ENCODE measurements at regions not wholly inside any gene's neighbourhood (a gene's known extent, or its start where the extent isn't known, plus 50 kb on each side); places are given as distances from the start of the nearest gene placed in this dataset.

DNA sequence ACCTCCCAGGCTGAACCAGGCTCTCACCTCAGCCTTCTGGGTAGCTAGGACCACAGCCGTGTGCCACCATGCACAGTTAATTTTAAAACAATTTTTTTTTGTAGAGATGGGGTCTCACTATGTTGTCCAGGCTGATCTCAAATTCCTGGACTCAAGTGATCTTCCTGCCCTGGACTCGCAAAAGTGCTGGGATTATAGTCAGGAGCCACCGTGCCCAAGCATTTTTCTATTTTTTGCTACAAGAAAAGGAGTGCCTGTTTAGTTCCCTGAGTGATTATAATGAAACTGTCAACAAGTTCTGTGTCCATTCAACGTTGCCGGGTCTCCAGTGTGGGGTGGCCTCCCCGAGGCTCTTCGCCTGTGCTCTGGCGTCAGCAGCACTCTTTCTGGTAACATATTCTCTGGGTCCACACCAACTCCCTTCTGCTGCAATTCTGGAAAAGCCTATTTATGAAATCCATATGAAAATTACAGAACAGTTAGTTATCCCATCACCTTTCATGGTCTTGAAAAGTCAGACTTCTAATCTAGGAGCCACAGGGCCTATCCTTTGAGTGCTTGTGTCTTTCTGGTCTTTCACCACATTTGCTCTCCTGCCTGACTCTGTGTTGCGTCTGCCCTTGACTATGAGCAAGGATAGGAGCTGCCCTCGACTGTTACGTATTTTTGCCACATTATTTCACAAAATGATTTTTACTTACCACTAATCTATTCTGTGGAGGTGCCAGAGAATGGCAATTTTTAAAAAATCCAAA lies 172.7 kb downstream of the SOCS6 start (continued):
- TF ChIP-seq, protein P1, sequence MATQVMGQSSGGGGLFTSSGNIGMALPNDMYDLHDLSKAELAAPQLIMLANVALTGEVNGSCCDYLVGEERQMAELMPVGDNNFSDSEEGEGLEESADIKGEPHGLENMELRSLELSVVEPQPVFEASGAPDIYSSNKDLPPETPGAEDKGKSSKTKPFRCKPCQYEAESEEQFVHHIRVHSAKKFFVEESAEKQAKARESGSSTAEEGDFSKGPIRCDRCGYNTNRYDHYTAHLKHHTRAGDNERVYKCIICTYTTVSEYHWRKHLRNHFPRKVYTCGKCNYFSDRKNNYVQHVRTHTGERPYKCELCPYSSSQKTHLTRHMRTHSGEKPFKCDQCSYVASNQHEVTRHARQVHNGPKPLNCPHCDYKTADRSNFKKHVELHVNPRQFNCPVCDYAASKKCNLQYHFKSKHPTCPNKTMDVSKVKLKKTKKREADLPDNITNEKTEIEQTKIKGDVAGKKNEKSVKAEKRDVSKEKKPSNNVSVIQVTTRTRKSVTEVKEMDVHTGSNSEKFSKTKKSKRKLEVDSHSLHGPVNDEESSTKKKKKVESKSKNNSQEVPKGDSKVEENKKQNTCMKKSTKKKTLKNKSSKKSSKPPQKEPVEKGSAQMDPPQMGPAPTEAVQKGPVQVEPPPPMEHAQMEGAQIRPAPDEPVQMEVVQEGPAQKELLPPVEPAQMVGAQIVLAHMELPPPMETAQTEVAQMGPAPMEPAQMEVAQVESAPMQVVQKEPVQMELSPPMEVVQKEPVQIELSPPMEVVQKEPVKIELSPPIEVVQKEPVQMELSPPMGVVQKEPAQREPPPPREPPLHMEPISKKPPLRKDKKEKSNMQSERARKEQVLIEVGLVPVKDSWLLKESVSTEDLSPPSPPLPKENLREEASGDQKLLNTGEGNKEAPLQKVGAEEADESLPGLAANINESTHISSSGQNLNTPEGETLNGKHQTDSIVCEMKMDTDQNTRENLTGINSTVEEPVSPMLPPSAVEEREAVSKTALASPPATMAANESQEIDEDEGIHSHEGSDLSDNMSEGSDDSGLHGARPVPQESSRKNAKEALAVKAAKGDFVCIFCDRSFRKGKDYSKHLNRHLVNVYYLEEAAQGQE (IDR thresholded peaks at IDR 0.05; ENCODE audit: low read depth): no peak
- TF ChIP-seq EZH2phosphoT487 (IDR thresholded peaks at IDR 0.05; ENCODE audit: borderline replicate concordance): no peak

DNA sequence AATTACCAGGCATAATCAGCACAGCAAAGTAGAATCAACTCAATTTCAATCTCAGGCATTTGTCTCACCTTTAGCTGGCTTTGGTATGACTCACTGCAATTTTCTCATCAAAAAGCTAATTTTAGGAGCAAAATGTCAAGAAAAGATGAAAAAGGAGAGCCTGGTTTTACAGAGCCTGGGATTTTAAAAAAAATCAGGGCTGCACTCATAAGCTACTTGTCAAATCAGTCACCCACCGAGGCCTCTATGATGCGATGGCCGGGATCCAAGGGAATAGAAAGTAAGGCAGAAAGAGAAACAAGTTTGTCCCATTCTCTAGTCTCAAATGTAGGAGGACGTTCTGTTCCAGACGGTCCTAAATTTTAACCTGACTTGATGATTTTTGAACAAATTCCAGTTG lies 170.9 kb downstream of the SOCS6 start:
- DNase-seq (ENCODE audit: low read depth, low spot score) (no peak), ATAC-seq (no peak)
- Histone ChIP-seq H3K27me3 (ENCODE audit: insufficient read depth, low read length) (no peaks in the 10 kb centered on the region), H4K20me1 (ENCODE audit: insufficient read depth) (no peaks in the 10 kb centered on the region), H3K36me3 (ENCODE audit: control insufficient read depth in 1 of 2, insufficient read depth in 2 of 2, low read length in 2 of 2) (no peaks in the 10 kb centered on the region), H3K4me2 (ENCODE audit: low read length) (no peak overlapping the region), H3K9ac (ENCODE audit: low read length) (no peak overlapping the region), H2AFZ (ENCODE audit: low read depth, low read length, poor library complexity, severe bottlenecking) (no peak overlapping the region), H3K4me3 (replicated peaks in 1 of 2; ENCODE audit: low read depth in 1 of 2, low read length in 2 of 2) (no peak overlapping the region), H3K79me2 (ENCODE audit: insufficient read depth, low read length) (no peaks in the 10 kb centered on the region), H3K9me2 (ENCODE audit: insufficient read depth) (no peaks in the 10 kb centered on the region), H3K27ac (ENCODE audit: low read depth, low read length) (no peak overlapping the region), H3K4me1 (ENCODE audit: control insufficient read depth in 1 of 2, insufficient read depth in 2 of 2, low read length in 2 of 2) (peaks cover 13% of the 10 kb centered on the region in 2 experiments), H3K9me3 (ENCODE audit: control insufficient read depth in 1 of 2, insufficient read depth in 1 of 2, low read depth in 1 of 2, low read length in 2 of 2) (no peaks in the 10 kb centered on the region)
- BruUV-seq (replicated peaks): no TSS peak
- ChIA-PET POLR2A (no interaction called here), CTCF (no interaction called here), RAD21 (ENCODE audit: low non-redundant PET in 1 of 2, low total read pairs in 2 of 2, uncharacterized antibody in 2 of 2, unreplicated experiment in 2 of 2) (no interaction called here)
- TF ChIP-seq SIN3A (IDR thresholded peaks at IDR 0.05; ENCODE audit: low read depth): no peak
- TF ChIP-seq, protein P2, sequence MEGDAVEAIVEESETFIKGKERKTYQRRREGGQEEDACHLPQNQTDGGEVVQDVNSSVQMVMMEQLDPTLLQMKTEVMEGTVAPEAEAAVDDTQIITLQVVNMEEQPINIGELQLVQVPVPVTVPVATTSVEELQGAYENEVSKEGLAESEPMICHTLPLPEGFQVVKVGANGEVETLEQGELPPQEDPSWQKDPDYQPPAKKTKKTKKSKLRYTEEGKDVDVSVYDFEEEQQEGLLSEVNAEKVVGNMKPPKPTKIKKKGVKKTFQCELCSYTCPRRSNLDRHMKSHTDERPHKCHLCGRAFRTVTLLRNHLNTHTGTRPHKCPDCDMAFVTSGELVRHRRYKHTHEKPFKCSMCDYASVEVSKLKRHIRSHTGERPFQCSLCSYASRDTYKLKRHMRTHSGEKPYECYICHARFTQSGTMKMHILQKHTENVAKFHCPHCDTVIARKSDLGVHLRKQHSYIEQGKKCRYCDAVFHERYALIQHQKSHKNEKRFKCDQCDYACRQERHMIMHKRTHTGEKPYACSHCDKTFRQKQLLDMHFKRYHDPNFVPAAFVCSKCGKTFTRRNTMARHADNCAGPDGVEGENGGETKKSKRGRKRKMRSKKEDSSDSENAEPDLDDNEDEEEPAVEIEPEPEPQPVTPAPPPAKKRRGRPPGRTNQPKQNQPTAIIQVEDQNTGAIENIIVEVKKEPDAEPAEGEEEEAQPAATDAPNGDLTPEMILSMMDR (IDR thresholded peaks at IDR 0.05 in 2 of 3, conservative IDR thresholded peaks at IDR 0.05 in 1 of 3; ENCODE audit: borderline replicate concordance in 1 of 3, insufficient read depth in 1 of 3, low read depth in 2 of 3, low read length in 2 of 3): no peak
- TF ChIP-seq SP1 (IDR thresholded peaks at IDR 0.05; ENCODE audit: low read depth): no peak
- TF ChIP-seq JUND (IDR thresholded peaks at IDR 0.05): no peak
- no peak for TF ChIP-seq EZH2phosphoT487 (IDR thresholded peaks at IDR 0.05; ENCODE audit: borderline replicate concordance)
- intact Hi-C loops (cut with micrococcal nuclease): loop anchor here (10.0 kb wide), 1 partner anchor 1615 kb away; no protein-coding TSS in a partner anchor

Data from HCT116 (cell line).